H1 (cell line): ENCODE measurements at regions not wholly inside any gene's neighbourhood (a gene's known extent, or its start where the extent isn't known, plus 50 kb on each side); places are given as distances from the start of the nearest gene placed in this dataset.

ENCODE experiments used
- RBBP5 ChIP-seq: IDR thresholded peaks from 2 replicates; pipeline ENCODE4 v1.7.1; 2012; ENCODE audit warnings: low read depth, mild to moderate bottlenecking, inconsistent platforms, low read length, moderate library complexity, borderline replicate concordance
- SAP30 ChIP-seq: fragments of 300-600 bp; sonication (generic); IDR thresholded peaks from 2 replicates; pipeline ENCODE4 v1.7.1; 2012; ENCODE audit warnings: low read length, moderate library complexity, mild to moderate bottlenecking, inconsistent platforms; ENCODE audit not compliant: insufficient read depth, insufficient replicate concordance
- SRF ChIP-seq: IDR thresholded peaks from 2 replicates; pipeline ENCODE4 v1.6.1; 2011; ENCODE audit warnings: mild to moderate bottlenecking, low read depth, low read length, moderate library complexity

DNA sequence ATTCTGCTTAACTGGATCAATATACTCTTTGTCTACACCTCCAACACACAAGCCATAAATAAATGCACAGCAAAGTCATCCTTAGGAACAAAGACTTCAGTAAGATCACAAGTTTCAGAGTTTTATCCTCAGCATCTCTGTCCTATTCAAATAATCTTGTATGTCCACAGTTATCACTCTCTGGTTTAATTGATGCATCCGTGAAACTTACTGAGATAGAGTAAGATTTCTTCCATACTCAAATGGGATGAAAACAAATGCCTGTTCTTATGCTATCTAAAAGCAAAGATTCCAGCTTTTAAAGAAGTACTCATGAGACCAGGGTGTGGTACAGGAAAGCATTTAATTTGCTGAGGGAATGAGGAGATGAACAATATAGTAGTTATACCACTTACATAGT lies 184.6 kb upstream of the SLC7A11 start (continued):
- TF ChIP-seq SRF: no peak
- TF ChIP-seq SAP30: no peak
- no peak for TF ChIP-seq RBBP5
